Heart right ventricle (tissue), 16 donors: ENCODE measurements at regions not wholly inside any gene's neighbourhood (a gene's known extent, or its start where the extent isn't known, plus 50 kb on each side); places are given as distances from the start of the nearest gene placed in this dataset.
A peak's percentile ranks its signal among the peaks of the same experiment; 100 is the strongest.

Experiments
- ATAC-seq, 8 donors: fragments of 200-7000 bp; cut with Tn5 transposase; one replicate each; pipeline ENCODE4 v1.9.1; 2020; ENCODE audit warnings: mild to moderate bottlenecking in 8 of 8, moderate library complexity in 8 of 8, moderate number of reproducible peaks in 1 of 8
- DNase-seq, 2 donors: peaks; one replicate each; pipeline ENCODE4 v3.0.0-alpha.2; 2020
- H3K27ac ChIP-seq, 10 donors: fragments of 200-600 bp; sonication (generic) in 2 of 10; one replicate each; pipeline versions ENCODE4 v1.5.0 to v1.8.0; 2020 to 2022; ENCODE audit warnings: mild to moderate bottlenecking in 3 of 10
- H3K27me3 ChIP-seq, 7 donors: fragments of 200-600 bp; one replicate each; pipeline ENCODE4 v1.8.0; 2021 to 2022; ENCODE audit warnings: mild to moderate bottlenecking in 2 of 7
- H3K36me3 ChIP-seq, 9 donors: fragments of 200-600 bp; sonication (generic) in 1 of 9; one replicate each; pipeline versions ENCODE4 v1.5.0 to v1.8.0; 2020 to 2022; ENCODE audit warnings: mild to moderate bottlenecking in 2 of 9
- H3K4me1 ChIP-seq, 9 donors: fragments of 200-600 bp; sonication (generic) in 1 of 9; one replicate each; pipeline versions ENCODE4 v1.5.0 to v1.8.0; 2020 to 2022; ENCODE audit warnings: mild to moderate bottlenecking in 4 of 9
- H3K4me3 ChIP-seq, 10 donors: fragments of 200-600 bp; sonication (generic) in 2 of 10; one replicate each; pipeline versions ENCODE4 v1.5.0 to v1.8.0; 2020 to 2022; ENCODE audit warnings: mild to moderate bottlenecking in 7 of 10, moderate library complexity in 2 of 10
- H3K9me3 ChIP-seq, 11 donors: fragments of 200-600 bp in 10 of 11; sonication (generic) in 2 of 11; one replicate each; pipeline versions ENCODE4 v1.5.0 to v1.8.0; 2013 to 2022; ENCODE audit warnings: mild to moderate bottlenecking in 2 of 11, control low read depth in 1 of 11, moderate library complexity in 1 of 11
- WGBS, 2 donors: extraction: QIAGEN DNeasy Blood & Tissue Kit; methylation state at CpG; one replicate each; pipeline ENCODE4 v1.1.7; 2013; ENCODE audit warnings: inconsistent platforms in 1 of 2; 5-methylcytosine and 5-hydroxymethylcytosine counted together
- intact Hi-C, 10 donors: fragments of 100-400 bp; cut with DNase I; formaldehyde crosslinking; loops; one replicate each; pipeline versions ENCODE4 v1.11.1 to v1.14.2; 2022
- TF ChIP-seq, protein P1 (sequence below), 9 donors: fragments of 200-600 bp; sonication (generic) in 2 of 9; IDR thresholded peaks; one replicate each; pipeline versions ENCODE4 v1.5.0 to v1.8.0; 2021 to 2022; ENCODE audit warnings: antibody characterized with exemption in 9 of 9, mild to moderate bottlenecking in 5 of 9, moderate library complexity in 1 of 9
- donor health status: Arrhythmogenic right ventricular cardiomyopathy.
- donor health status: ischemic (EF 13 %, LVEDD 7.1; RV severe dilation, severe dysfunction).
- donor health status: healthy with polysubstance abuse.
- donor health status: DM: no; HTN: yes; CAD: no.
- donor health status: DM: no; HTN: no; CAD: no.
- donor health status: ischemic (EF 25% LVEDD 6.9; RV normal size, moderate dysfunction).
- donor health status: ischemic (EF 25% LVEDD 5.7; RV mildly dilated, moderate dysfunction).
- donor health status: healthy.
- donor health status: DM: yes; HTN: yes; CAD: no.
- donor health status: Ischemic cardiomyopathy.
- donor health status: ischemic (EF 35%, LVEDD 5.7; RV mildly dilated, moderate dysfunction).
- donor health status: nonischemic (EF 11% LVEDD 7.7; RV severe dilation, severe dysfunction).
- donor health status: DM: yes; HTN: yes; CAD: no.
- donor health status: PGD.
- donor health status: ischemic (EF 29% LVEDD 5.4; RV normal size, mild dysfunction).
- donor health status: nonischemic (EF 23%, LVEDD 6.1; RV moderate dilation, normal function).

DNA sequence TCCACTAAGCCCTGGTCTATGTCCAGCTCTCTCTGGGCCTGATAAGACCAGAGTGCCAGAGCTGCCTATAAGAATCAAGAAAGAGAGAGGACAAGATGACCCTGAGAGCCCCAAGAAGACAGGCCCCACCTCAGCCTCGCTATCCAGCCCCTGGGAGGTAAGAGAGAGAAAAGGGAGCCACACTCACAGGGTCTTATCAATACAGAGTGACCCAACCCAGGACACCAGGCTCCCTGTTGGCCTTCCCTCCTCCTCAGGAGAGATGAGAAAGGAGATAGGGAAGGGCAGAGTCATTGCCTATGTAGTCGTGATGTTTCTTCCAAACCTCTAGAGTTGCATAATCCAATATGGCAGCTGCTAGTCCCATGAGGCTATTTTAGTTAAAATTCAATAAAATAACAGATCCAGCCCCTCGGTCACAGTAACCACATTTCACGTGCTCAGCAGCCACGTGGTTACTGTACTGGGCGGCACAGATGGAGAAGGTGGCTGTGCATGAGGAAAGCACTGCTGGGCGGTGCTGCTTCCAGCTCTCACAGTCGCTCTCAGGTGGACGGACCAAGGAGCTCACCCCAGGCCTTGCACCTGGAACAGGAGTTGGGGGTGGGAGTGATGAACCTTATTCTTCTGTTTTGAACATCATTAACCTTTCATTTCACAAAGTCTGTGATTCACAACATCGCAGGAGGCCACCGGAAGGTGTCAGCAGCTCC, 525.8 kb downstream of the SHQ1 start:
- Histone ChIP-seq H3K9me3 (peaks cover 0 to 6% (median 0%) of the 10 kb centered on the region in 11 donors), H3K4me3 (no peak overlapping the region), H3K36me3 (no peaks in the 10 kb centered on the region), H3K27me3 (no peaks in the 10 kb centered on the region), H3K27ac (no peak overlapping the region), H3K4me1 (peaks cover 12 to 38% (median 19%) of the 10 kb centered on the region in 9 donors)
- TF ChIP-seq, protein P1, sequence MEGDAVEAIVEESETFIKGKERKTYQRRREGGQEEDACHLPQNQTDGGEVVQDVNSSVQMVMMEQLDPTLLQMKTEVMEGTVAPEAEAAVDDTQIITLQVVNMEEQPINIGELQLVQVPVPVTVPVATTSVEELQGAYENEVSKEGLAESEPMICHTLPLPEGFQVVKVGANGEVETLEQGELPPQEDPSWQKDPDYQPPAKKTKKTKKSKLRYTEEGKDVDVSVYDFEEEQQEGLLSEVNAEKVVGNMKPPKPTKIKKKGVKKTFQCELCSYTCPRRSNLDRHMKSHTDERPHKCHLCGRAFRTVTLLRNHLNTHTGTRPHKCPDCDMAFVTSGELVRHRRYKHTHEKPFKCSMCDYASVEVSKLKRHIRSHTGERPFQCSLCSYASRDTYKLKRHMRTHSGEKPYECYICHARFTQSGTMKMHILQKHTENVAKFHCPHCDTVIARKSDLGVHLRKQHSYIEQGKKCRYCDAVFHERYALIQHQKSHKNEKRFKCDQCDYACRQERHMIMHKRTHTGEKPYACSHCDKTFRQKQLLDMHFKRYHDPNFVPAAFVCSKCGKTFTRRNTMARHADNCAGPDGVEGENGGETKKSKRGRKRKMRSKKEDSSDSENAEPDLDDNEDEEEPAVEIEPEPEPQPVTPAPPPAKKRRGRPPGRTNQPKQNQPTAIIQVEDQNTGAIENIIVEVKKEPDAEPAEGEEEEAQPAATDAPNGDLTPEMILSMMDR (IDR thresholded peaks at IDR 0.05): no peak
- DNase-seq (no peak), ATAC-seq (no peak)
- WGBS, 2 donors: 93 to 95% methylated on average over 11 of the region's 11 CpGs
- intact Hi-C loops: loop anchor here in 1 of 10 donors (2.0 kb wide), 1 partner anchor 54 kb away; no protein-coding TSS in a partner anchor

- no peak overlapping the region for H3K4me3 ChIP-seq
- H3K4me1 ChIP-seq: peaks cover 12 to 44% (median 22%) of the 10 kb centered on the region in 9 donors
- no peaks in the 10 kb centered on the region for H3K36me3 ChIP-seq
- WGBS, 2 donors: 29 to 37% methylated on average over 3 of the region's 3 CpGs
- peaks cover 0 to 6% (median 0%) of the 10 kb centered on the region in 11 donors for H3K9me3 ChIP-seq
- peak overlapping the region in 2 of 10 donors; percentile 52 to 57 for H3K27ac ChIP-seq
- intact Hi-C loops: no loop called here
- TF ChIP-seq, protein P1 (IDR thresholded peaks at IDR 0.05): no peak
- H3K27me3 ChIP-seq: no peaks in the 10 kb centered on the region
- DNase-seq (peak; percentile 42 to 47), ATAC-seq (peak in 3 of 8 donors; percentile 22 to 62 (median 44))
These were observed 527.3 kb downstream of the SHQ1 start for GRCh38 chr3:72320955-72321303.

DNA sequence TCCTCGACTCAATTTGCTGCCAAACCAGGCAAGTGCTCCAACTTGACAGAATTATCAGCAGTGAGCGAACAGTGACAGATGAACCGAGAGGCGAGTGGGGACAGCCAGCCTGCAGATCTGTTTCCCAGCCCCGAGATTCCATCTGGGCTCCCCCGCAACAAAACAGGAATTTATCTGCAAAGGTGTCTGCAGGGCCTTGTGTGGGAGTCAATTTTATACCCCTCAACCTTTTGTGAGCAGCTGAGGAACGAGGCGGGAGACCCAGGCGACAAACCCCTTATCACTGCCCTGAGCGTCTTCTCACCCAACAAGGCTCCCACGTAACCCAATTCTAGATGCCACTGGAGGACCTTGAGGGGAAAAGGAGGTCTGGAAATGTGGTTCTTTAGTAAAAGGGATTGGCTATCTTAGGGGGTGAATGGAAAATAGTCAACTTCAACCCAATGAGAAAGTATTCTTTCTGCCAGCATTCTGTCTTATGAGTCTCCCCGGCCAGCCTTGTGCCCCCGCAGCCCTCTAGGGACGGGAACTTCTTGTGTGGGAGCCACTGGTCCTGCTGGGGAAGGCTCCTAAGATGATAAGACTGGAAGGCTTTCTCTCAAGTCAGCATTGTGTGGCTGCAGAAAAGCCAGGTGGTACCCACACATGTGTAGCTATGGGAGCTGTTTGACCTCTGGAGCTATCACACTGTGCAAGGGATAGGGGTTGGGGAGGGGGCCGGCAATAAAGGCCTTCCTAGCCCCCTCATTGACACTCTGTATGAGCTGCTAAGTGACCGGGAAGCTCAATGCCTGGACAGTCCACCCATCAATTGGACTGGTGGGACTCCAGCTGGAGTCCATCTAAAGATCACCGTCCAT, 527.9 kb downstream of the SHQ1 start:
- Histone ChIP-seq H3K27ac (peak overlapping the region in 2 of 10 donors; percentile 52 to 57), H3K9me3 (peaks cover 0 to under 1% (median 0%) of the 10 kb centered on the region in 11 donors), H3K4me1 (peaks cover 12 to 44% (median 22%) of the 10 kb centered on the region in 9 donors), H3K36me3 (no peaks in the 10 kb centered on the region), H3K27me3 (no peaks in the 10 kb centered on the region), H3K4me3 (no peak overlapping the region)
- DNase-seq (no peak), ATAC-seq (no peak)
- 70 to 80% methylated on average over 17 of the region's 17 CpGs for WGBS, 2 donors
- TF ChIP-seq, protein P1 (IDR thresholded peaks at IDR 0.05): no peak
- intact Hi-C loops: no loop called here
